T-helper 1 cell treated with Interleukin-12 subunit alpha and Interleukin-12 subunit beta and Interleukin-4 antibody, amounts not matched to agents 30 μg/mL and 1 μg/mL, for 36 hours (primary cell): ENCODE measurements at regions not wholly inside any gene's neighbourhood (a gene's known extent, or its start where the extent isn't known, plus 50 kb on each side); places are given as distances from the start of the nearest gene placed in this dataset.

ENCODE experiments used
- H3K27ac Mint-ChIP-seq: one replicate; pipeline ENCODE4 v1.8.0; 2021; ENCODE audit warnings: mild to moderate bottlenecking, mixed read lengths
- H3K27me3 Mint-ChIP-seq: one replicate; pipeline ENCODE4 v1.8.0; 2021; ENCODE audit warnings: low read depth, mixed read lengths
- H3K36me3 Mint-ChIP-seq: one replicate; pipeline ENCODE4 v1.8.0; 2021; ENCODE audit warnings: low read depth, mixed read lengths
- H3K4me1 Mint-ChIP-seq: one replicate; pipeline ENCODE4 v1.8.0; 2021; ENCODE audit warnings: low read depth, mixed read lengths
- H3K4me3 Mint-ChIP-seq: one replicate; pipeline ENCODE4 v1.8.0; 2021; ENCODE audit warnings: mild to moderate bottlenecking, moderate library complexity, mixed read lengths
- H3K9me3 Mint-ChIP-seq: one replicate; pipeline ENCODE4 v1.8.0; 2021; ENCODE audit warnings: mixed read lengths

DNA sequence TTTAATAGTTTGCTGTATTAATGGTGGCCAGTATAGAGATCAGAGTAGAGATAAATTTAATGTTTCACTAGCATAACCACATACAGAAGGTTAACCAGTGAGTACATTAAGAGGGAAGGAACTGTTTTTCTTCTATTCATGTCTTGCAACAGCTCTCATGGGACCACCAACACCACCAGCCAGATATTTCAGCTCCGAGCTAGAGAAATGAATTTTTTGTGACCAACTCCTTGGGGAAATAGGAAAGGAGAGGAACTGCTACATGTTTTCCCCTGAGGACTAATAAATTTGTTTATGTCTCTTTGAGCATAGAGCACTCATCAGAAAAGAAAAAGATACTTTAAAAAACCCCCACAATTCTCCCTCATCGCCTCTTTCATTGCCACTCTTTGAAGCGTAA is 247.5 kb downstream of the MBNL1 start:
- H3K27me3 Mint-ChIP-seq: peaks cover 17% of the 10 kb centered on the region
- H3K36me3 Mint-ChIP-seq: no peaks in the 10 kb centered on the region
- no peaks in the 10 kb centered on the region for H3K9me3 Mint-ChIP-seq
- no peak overlapping the region for H3K27ac Mint-ChIP-seq
- H3K4me1 Mint-ChIP-seq: no peaks in the 10 kb centered on the region
- no peak overlapping the region for H3K4me3 Mint-ChIP-seq

DNA sequence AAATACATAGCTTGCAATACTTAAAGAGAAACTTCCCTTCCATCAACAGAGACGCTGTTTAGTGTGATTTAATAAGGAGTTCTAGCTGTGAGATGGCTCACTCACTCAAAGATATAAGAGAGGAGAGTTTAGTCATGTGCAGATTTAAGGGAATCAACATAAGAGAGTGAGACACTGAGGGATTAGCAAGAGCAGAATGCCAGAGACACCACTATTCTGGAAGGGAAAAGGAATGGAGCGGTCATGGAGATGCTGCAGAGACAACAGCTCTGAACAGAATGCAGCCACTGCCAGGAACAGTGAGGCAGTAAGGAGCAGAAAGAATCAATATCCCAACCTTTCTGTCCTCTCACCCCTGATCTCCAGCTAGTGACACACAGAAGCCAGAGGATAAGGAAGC is 248.8 kb downstream of the MBNL1 start:
- Mint-ChIP-seq H3K27ac (no peak overlapping the region), H3K27me3 (peaks cover 17% of the 10 kb centered on the region), H3K4me3 (no peak overlapping the region), H3K4me1 (no peaks in the 10 kb centered on the region), H3K36me3 (no peaks in the 10 kb centered on the region), H3K9me3 (no peaks in the 10 kb centered on the region)

DNA sequence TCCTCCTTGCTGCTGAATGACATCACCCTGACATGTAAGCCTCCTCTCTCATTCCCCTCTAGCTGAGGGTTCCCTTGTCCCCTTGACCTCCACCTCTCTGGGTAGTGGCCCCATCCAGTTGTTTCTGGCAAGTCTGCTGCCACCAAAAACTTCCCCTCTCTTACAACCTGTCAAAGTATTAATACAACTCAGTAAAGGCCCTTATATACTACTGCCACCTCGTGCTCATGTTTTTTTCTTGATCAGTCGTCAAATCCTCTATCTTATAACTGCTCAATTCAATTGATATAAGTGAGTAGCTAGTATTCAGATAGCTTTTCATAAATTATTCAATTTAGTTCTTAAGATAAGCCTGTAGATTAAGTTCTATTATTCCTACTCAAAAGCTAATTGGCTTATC is 249.6 kb downstream of the MBNL1 start:
- Mint-ChIP-seq H3K27ac (no peak overlapping the region), H3K27me3 (peaks cover 17% of the 10 kb centered on the region), H3K4me3 (no peak overlapping the region), H3K9me3 (no peaks in the 10 kb centered on the region), H3K36me3 (no peaks in the 10 kb centered on the region), H3K4me1 (no peaks in the 10 kb centered on the region)

DNA sequence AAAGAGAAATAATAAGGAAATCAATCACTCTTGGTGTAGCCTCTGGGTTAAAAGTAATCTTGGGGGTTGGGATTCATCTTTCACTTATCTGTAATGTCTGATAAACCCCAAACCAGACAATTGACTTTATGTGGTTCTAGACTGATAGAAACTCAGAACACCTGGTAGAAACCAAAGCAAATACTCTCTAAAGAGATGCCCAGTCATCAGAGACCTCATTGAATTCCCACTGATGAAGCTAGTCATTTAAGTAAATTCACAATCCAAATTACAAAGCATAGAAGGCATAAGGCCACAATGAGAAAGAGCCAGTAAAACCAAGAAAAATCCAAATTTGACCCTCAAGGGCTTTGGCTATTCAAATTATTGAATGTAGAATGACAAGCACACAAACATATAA is 250.6 kb downstream of the MBNL1 start:
- Mint-ChIP-seq H3K36me3 (no peaks in the 10 kb centered on the region), H3K4me3 (no peak overlapping the region), H3K4me1 (no peaks in the 10 kb centered on the region), H3K27me3 (peaks cover 17% of the 10 kb centered on the region), H3K27ac (no peak overlapping the region), H3K9me3 (no peaks in the 10 kb centered on the region)

DNA sequence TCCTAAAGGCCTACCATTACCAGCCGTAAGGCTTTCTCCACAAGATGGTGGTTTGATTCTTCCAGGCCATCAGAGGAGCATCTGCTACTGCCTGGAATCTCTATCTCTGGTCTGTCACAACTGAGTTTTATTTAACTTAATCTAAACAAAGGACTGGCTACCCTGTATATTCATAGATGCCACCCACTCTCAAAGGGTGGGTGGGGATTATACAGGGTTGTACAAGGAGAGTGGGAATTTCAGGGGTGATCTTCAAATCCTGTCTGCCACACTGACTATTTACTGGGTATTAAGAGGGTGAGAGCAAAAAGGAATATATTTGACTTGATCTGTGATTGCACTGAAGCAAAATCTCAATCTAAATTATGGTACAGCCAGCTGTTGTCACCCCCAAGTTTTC is 253.3 kb downstream of the MBNL1 start:
- Mint-ChIP-seq H3K36me3 (no peaks in the 10 kb centered on the region), H3K9me3 (no peaks in the 10 kb centered on the region), H3K27me3 (peaks cover 9% of the 10 kb centered on the region), H3K4me3 (no peak overlapping the region), H3K27ac (no peak overlapping the region), H3K4me1 (no peaks in the 10 kb centered on the region)

DNA sequence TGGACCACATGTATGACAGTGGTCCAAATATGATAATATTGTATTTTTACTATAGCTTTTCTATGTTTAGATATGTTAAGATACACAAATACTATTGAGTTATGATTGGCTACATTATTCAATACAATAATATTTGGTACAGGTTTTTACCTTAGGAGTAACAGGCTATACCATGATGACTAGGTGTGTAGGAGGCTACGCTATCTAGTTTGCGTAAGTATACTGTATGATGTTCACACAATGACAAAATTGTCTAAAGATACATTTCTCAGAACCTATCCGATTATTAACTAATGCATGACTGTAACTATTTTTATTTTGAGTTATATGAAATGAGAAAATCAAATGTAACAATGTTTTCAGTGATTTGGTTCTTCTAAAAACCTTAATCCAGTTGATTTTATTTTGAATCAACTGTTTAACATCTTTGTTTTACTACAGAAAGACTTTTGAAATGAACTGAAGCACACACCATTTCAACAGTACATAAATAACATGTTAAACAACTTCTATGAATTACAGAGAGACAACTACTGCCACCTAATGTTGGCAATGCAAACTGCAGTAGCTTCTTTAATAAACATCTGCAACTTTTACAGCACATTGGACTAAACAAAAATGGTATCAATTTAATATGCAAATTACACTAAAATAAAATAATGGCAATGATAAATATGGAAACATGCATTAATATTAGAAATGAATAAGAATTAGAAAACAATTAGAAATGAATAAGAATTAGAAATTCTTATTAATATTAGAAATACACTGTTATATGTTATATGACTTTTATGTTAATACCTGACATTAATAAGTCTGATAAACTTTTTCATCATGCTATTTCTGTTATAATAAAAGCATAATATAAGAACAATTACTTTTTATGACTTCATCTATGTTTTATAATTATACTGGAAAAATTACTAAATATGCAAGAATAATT is 255.7 kb downstream of the MBNL1 start:
- H3K9me3 Mint-ChIP-seq: no peaks in the 10 kb centered on the region
- H3K27me3 Mint-ChIP-seq: peaks cover 4% of the 10 kb centered on the region
- no peaks in the 10 kb centered on the region for H3K4me1 Mint-ChIP-seq
- no peak overlapping the region for H3K27ac Mint-ChIP-seq
- H3K4me3 Mint-ChIP-seq: no peak overlapping the region
- no peaks in the 10 kb centered on the region for H3K36me3 Mint-ChIP-seq

DNA sequence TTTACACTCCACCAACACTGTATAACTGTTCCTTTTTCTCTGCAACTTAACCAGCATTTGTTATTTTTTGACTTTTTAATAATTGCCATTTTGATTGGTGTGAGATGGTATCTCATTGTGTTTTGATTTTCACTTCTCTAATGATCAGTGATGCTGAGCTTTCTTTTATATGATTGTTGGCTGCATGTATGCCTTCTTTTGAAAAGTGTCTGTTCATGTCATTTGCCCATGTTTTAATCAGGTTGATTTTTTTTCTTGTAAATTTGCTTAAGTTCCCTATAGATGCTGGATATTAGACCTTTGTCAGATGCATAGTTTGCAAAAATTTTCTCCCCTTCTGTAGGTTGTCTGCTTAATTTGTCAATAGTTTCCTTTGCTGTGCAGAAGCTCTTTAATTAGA is 263.0 kb downstream of the MBNL1 start:
- Mint-ChIP-seq H3K9me3 (peaks cover 6% of the 10 kb centered on the region), H3K4me1 (no peaks in the 10 kb centered on the region), H3K4me3 (no peak overlapping the region), H3K36me3 (no peaks in the 10 kb centered on the region), H3K27ac (no peak overlapping the region), H3K27me3 (peaks cover 14% of the 10 kb centered on the region)

DNA sequence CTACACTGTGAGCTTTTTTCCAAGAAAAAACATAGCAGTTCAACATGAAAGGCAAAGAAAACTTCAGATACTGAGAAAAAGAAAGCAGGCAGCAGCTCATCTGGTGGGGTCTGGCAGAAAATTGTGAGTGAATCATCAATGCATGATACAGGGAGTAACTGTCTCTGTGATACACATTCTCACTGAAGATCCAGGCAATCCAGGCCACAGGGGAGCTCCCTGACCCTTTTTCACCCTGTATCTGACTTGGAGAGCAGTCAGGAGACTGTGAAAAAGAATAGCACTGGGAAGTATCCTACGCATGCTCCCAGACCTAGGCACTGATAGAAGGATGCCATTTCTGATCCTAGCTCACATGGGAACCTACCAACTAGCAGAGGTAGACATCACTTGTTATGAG is 269.8 kb downstream of the MBNL1 start:
- Mint-ChIP-seq H3K4me3 (no peak overlapping the region), H3K27me3 (peaks cover 11% of the 10 kb centered on the region), H3K36me3 (no peaks in the 10 kb centered on the region), H3K9me3 (peaks cover 6% of the 10 kb centered on the region), H3K4me1 (peaks cover 2% of the 10 kb centered on the region), H3K27ac (no peak overlapping the region)

DNA sequence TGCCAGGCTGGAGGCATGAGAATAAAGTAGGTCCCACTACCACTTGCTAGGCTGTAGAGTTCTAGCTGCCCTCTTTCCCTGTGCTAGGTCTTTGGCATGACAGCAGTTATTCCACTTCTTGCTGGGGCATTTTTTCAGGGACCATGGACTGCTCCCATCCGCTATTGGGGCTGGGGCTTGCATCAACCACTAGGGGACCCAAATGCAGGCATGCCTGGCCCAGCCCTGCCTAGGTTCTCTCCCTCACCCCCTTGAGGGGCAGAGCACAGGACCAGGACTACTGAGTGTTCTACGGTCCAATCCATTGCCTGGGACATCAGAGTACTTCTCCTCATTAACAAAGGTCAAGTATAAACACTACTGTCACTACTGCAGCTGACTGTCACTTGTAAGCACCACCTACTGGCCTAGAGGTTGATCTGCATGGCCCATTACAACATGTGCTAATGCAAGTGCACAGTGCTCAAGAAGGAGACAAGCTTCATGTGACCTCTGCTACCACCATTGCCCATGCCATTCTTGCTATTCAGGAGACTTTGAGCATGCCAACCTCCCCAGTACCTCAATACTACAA is 270.5 kb downstream of the MBNL1 start:
- Mint-ChIP-seq H3K9me3 (peaks cover 6% of the 10 kb centered on the region), H3K4me3 (no peak overlapping the region), H3K27ac (no peak overlapping the region), H3K4me1 (peaks cover 2% of the 10 kb centered on the region), H3K27me3 (peaks cover 11% of the 10 kb centered on the region), H3K36me3 (no peaks in the 10 kb centered on the region)

DNA sequence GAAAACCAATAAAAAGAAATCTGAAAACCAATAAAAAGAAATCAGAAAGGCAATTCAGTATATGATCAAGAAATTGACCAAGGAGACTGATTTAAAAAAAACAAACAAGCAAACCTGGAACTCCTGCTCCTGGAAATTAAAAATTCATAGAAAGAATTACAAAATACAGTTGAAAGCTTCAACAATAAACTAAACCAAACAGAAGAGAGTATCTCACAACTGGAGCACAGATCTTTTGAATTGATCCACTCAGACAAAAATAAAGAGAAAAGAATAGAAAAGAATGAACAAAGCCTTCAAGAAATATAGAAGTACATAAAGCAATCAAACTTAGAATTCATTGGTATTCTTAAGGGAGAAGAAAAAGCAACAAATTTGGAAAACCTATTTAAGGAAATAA is 271.4 kb downstream of the MBNL1 start:
- Mint-ChIP-seq H3K4me3 (no peak overlapping the region), H3K27ac (no peak overlapping the region), H3K4me1 (peaks cover 2% of the 10 kb centered on the region), H3K9me3 (peaks cover 6% of the 10 kb centered on the region), H3K36me3 (no peaks in the 10 kb centered on the region), H3K27me3 (peaks cover 15% of the 10 kb centered on the region)

DNA sequence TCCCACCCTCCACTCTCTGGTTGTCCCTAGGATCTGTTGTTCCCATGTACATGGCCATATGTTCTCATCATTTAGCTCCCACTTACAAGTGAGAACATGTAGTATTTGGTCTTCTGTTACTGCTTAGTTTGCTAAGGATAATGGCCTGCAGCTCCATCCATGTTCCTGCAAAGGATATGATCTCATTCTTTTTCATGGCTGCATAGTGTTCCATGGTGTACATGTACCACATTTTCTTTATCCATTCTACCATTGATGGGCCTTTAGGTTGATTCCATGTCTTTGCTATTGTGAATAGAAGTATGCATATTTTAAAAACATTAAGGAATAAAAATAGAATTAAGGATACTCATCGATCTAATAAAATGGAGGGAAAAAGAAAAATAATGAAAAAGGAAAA is 278.4 kb downstream of the MBNL1 start:
- Mint-ChIP-seq H3K27ac (no peak overlapping the region), H3K9me3 (no peaks in the 10 kb centered on the region), H3K27me3 (peaks cover 12% of the 10 kb centered on the region), H3K4me1 (no peaks in the 10 kb centered on the region), H3K36me3 (no peaks in the 10 kb centered on the region), H3K4me3 (no peak overlapping the region)

DNA sequence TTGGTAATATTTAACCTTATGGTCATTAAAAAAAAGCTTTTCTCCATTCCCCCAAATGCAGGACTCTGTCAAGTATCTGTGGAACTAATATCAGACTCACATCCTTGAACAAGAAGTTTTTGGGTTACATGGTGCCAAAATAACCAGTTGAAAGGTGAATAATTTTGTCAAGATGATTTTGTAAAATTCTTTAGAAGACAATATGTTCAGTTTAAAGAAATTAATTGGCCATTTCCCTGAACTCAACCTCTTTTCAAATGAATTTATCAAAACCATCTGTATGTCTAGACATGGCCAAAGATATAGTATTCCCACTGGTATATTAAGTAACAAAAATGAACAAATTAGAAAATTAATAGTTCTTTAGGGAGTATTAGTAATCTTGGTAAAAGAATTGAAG is 280.5 kb downstream of the MBNL1 start:
- no peaks in the 10 kb centered on the region for H3K9me3 Mint-ChIP-seq
- no peak overlapping the region for H3K4me3 Mint-ChIP-seq
- no peaks in the 10 kb centered on the region for H3K4me1 Mint-ChIP-seq
- H3K27me3 Mint-ChIP-seq: peaks cover 16% of the 10 kb centered on the region
- no peak overlapping the region for H3K27ac Mint-ChIP-seq
- no peaks in the 10 kb centered on the region for H3K36me3 Mint-ChIP-seq

DNA sequence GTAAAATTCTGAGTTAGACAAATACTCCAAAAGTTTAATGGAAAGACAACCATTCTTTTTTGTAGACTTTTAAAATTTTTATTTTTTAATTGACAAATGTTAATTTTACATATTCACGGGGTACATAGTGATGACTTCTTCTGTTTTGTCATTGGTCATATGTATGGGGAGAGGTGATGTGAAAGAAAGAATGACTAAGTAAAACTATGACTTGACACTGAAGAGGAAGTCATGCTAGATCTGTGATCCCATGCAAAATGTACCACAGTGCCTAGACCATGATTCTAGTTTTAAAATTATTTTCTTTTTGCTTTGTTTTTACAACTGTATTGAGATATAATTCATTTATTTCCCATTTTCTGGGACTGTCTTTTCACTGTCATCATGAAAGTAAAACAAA is 281.6 kb downstream of the MBNL1 start:
- Mint-ChIP-seq H3K9me3 (no peaks in the 10 kb centered on the region), H3K4me3 (no peak overlapping the region), H3K27ac (no peak overlapping the region), H3K36me3 (no peaks in the 10 kb centered on the region), H3K4me1 (no peaks in the 10 kb centered on the region), H3K27me3 (peaks cover 12% of the 10 kb centered on the region)

DNA sequence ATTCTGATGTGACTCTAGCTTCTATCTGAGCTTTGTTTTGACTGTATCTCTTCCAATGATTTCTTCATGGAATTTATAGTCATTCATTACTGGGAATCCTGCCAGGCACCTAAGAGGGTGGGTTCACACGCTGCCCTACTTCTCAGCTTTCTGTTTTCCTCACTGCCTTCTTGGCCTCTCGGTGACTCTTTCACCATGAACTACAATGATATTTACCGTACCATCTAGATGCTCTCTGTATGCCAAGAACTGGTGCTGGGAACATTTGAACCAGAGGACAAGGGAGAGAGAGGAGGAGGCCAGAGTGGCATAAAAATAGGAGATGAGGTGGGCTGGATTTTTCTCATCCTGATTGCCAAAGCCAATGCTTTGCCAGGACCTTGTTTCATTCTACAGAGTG is 280.0 kb upstream of the P2RY1 start:
- H3K36me3 Mint-ChIP-seq: no peaks in the 10 kb centered on the region

DNA sequence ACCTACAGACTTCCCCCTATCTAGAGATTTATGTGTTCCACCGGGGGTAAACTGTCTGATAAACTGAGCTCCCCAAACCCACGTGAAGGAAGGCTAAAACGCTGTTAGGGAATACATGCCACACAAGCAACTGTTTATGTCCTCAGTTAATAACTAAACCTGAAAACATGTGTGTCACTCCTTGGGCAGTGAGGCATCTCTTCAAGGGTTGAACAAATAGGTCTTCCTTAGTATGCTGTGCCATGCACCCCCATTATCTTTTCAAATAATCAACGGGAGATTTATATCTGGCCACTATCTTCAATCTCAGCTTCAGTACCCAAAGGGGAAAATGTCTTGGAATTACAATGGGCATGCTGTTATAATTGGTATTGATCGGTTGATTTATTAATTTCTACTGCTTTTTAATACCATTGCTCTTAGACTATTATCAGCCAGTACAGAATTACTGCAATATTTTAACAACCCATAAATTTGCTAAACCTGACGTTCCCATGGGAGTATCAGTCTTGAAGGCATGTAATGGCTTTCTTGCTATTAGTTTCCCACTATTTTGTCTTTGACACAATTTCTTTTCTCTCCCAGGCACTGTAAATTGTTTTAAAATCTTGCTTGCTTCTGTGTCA is 279.2 kb upstream of the P2RY1 start:
- H3K36me3 Mint-ChIP-seq: no peaks in the 10 kb centered on the region
- H3K27ac Mint-ChIP-seq: no peak overlapping the region
- H3K4me3 Mint-ChIP-seq: no peak overlapping the region
- H3K4me1 Mint-ChIP-seq: peaks cover 4% of the 10 kb centered on the region
- peaks cover 12% of the 10 kb centered on the region for H3K27me3 Mint-ChIP-seq
- no peaks in the 10 kb centered on the region for H3K9me3 Mint-ChIP-seq

More for the DNA sequence above, 280.0 kb upstream of the P2RY1 start:
- H3K27ac Mint-ChIP-seq: no peak overlapping the region
- H3K4me1 Mint-ChIP-seq: peaks cover 4% of the 10 kb centered on the region
- H3K27me3 Mint-ChIP-seq: peaks cover 12% of the 10 kb centered on the region
- H3K4me3 Mint-ChIP-seq: no peak overlapping the region
- no peaks in the 10 kb centered on the region for H3K9me3 Mint-ChIP-seq
